GM18870 (cell line): ENCODE measurements at regions not wholly inside any gene's neighbourhood (a gene's known extent, or its start where the extent isn't known, plus 50 kb on each side); places are given as distances from the start of the nearest gene placed in this dataset.
A peak's percentile ranks its signal among the peaks of the same experiment; 100 is the strongest.

Experiments used
- ATAC-seq: cut with Tn5 transposase; IDR thresholded peaks from one replicate; pipeline ENCODE4 v1.9.1; 2021; ENCODE audit warnings: moderate library complexity; ENCODE audit not compliant: unreplicated experiment

DNA sequence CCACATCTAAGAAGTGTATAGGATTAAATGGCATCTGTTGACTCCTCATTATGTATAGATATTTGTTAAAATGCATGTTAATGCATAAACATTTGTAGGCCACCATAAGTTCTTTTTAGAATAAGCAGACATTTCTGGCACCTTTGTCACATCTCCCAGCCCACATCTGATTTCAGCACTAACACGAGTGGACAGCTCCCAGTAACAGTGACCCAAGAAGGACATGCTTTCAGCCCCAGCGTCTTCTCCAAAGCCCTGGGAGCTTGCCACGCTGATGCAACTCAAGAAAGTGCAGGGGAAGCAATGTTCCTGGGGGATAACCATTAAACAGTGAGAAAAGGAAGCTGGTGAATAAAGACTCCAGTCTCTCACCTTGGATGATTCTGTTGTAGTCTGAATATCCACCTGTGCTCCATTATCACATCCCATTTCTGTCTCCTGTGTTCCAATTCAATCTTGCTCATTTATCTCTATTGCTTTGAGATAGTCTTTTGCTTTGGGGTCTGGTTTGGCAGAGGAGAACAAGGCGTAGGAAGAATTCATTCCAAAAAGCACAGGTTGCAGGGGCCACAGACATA lies 182.6 kb upstream of the THSD7B start:
- ATAC-seq = no peak

DNA sequence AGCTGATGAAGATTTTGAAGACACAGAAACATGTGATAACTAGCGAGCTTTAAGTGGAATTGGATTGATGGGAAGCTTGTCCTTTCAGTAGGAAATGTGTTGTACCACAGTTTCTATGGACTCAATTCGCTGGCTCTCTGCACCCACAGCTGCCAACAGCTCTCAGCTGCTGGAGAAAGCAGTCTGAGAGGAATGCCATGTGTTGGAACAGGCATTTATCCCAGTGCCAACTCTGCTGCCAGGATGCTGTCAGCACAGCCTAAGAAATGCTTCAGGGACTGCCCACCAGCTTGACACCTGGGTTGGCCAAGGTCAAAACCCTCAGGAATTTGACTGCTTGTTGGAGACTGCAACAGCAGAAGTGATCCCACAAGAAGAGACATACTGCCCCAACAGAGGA lies 193.0 kb upstream of the THSD7B start:
- ATAC-seq = no peak

DNA sequence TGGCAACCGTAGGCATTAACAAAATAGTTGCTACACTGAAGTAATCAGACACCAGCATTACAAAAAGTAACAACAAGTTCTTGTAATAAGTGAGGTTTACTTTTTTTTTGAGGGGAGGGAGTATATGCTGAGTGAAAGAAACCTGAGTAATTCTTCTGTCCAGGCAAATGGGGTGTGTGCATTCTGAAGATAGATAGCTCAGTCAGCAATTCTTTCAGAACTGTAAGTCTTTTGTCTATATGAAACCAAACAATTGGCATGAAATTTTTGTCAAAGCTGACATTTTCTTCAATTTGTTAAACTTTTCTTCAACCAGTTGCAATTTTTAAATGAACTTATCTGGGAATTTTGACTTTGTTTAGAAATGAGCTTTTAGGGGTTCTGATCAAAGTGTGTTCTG lies 208.1 kb upstream of the THSD7B start:
- no peak for ATAC-seq

DNA sequence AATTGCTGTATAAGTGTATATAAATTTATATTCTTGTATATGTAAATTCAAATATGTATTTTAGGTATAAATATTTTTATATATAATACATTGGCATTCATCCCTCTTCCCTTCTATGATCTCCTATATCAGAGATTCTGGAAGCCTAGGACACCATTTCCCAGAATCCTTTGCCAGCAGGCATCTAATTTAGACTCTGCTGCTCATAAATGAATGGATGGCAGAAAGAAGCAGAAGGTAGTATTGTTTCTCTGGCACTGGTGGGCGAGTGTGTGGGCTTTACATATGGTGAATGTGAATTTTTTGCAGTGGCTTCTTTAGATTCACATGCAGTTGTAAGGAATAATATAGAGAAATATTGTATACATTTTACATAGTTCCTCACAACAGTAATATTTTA lies 215.2 kb upstream of the THSD7B start:
- ATAC-seq = no peak

DNA sequence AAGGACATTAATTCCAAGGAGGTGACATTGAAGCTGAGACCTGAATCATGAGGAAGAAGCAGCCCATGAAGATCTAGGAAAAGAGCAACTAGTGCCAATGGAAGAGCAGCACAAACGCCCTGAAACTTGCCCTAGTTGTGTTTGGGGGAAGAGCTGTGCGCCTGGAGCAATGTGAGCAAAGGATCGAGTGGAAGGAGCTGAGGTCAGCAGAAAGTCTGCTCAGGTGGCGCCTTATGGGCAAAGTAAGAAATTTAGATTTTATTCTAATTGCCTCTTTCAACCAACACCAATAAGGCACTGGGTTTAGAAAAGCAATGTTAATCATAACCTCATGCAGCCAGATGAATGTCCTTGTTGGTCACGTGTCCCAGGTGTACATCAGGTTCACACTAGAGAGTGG lies 226.0 kb upstream of the THSD7B start:
- ATAC-seq = no peak

DNA sequence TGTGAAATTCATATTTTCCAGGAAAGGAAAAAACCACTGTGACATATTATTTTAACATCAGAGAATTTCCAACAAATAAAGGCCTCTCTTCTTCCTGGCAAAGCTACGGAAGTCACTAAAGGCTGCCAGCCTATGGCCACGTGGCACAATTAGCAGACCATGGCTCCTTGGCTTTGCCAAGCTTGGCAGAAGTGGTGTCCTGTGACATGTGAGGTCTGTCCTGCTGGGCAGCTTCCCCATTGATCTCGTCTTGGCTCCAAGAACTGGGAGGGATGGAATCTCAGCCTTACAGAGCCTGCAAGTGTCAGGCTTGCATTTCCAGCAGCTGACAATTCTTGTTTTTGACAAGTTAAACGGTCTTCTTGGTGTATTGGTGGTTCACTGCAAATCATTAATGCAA lies 226.9 kb upstream of the THSD7B start:
- ATAC-seq = no peak

DNA sequence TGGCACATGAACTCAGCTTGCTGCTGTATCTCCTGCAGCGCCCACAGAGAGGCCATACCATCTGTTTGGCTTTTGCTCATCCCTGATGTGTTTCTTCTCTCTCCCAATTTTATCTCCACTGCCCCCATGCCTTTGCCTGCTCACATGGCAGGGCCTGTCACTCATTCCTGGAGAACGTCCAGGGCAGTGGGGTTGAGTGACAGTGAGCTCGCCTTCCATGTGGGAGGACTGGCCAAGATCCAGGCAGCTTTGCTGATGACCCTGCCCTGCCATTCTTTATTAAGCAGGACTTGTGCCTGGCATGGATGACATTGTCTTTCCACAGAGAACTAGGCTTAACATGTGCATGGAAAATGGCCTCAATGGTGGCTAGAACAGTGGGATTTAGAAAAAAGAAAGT lies 230.5 kb upstream of the THSD7B start:
- no peak for ATAC-seq

DNA sequence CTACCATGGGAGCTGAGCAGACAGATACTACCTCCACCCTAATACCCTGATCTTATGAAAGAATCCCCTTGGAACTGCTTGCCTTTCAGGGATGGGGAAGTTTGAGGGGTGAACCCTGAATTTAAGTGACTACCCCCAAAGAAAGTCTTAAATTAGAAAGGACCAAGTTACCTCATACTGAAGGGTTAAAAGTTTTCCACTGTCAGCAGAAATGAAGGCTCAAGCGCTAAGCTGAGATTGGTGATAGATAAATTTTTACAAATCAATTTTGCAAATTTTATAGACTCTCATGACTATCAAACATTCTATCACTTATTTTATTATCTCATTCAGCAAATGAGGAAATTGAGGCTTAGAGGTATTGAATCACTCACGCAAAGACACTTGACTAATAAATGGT lies 233.2 kb upstream of the THSD7B start:
- ATAC-seq = no peak

DNA sequence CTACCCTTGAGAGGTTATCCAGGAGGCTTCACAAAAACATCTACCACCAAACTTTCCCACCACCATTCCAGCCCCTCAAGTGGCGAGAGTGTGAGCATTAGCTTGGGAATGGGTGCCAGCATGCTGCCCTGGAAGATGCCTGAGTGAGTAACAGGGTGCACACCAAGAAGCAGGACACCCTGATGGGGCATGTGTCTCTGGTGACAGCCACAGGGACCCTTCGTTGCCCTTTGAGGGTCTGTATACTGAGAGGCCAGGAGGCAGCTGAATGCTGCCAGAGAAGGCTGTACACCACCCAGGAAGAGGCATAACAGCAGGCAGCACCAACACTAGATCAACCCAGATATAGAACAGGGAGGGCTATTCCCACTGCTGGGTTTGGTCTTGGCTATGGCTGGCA lies 233.6 kb upstream of the THSD7B start:
- ATAC-seq = no peak

DNA sequence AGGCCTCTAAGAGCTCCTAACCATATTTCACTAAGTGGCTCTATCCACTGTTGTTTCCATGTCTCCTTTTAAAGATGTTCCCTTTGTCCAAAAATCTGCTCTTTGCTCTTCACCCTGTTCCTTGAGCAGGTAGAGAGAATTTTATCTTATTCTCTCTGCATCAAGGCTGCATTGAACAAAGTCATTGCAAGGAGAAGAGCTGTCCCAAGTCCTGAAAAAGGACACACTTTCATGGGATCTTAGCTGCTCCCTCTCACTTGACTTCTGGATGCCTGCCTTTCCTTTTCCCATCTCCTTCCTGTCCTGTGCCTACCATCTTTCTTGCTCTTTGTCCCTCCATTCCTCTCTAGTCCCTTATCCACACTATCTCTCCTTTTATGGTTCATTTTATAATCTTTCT lies 235.2 kb upstream of the THSD7B start:
- no peak for ATAC-seq

DNA sequence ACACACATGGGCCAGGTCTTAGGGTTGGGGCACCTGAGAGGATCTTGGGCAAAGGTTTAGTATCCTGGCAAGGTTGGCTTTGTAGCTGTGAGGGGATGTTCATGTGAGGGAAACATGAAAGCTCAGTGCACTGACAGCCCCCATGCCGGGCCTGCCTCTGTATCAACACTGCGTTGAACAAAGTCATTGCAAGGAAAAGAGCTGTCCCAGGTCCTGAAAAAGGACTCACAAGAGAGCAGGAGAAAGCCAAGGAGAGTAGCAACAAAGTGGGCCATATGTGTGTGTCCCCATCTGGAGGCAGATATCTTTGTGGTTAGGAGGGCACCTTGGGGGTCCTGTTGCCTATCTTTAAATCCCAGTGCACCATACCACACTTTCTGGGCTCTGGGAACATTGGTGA lies 237.8 kb upstream of the THSD7B start:
- ATAC-seq = no peak

DNA sequence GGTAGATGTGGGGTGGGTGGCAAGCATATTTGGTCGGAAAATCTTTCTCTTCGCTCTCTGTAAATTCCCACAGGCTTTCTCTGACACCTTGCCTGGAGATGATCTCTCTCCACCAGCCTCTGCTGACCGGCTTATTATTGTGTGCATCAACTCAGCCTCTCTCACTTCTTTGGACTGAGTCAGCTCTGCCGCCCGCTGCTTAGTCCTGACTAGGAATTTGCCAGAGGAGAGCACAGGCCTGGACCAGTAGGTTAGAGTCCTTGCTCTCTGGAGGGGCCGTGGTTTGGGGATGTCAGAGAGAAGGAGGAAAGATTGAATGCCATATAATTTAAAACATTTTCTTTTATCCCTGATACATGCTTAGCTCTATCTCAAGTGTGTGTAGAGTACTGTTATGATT lies 242.6 kb upstream of the THSD7B start:
- ATAC-seq = no peak

DNA sequence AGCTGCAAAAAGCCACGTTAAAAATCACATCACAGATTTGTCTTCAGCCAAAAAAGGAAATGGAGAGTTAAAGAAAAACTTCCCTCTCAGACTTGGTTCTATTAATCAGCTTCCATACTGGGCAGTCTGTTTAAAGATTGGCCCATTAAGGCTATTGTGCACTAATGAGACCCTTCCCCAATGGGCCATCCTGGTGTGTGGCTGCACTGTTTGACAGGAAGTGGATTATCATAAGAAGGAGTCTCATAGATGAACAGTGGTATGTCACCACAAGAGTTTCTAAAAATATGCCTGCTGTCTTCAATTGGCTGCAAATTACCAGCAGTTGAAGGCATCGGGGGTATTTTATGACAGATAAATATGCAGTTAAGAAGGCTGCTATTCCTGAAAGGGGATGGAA lies 247.6 kb upstream of the THSD7B start:
- no peak for ATAC-seq

DNA sequence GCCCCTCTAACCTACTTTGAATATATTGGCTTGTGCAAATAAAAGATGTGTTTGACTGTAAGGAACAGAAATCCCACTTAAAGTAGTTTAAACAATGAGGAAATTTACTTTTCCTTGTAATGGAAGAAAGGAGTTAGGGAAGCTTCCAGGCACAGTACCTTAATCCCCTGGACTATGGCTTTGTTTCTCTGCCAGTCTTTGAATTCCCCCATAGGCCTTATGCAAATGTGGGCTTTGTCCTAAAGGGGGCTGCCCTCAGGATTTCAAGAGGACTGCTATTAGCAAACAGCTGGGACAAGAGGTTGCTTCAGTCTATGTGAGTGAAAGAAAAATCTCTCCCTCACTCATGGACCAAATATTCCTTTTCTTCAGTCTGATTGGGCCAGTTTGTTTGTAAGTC lies 255.1 kb upstream of the THSD7B start:
- no peak for ATAC-seq

DNA sequence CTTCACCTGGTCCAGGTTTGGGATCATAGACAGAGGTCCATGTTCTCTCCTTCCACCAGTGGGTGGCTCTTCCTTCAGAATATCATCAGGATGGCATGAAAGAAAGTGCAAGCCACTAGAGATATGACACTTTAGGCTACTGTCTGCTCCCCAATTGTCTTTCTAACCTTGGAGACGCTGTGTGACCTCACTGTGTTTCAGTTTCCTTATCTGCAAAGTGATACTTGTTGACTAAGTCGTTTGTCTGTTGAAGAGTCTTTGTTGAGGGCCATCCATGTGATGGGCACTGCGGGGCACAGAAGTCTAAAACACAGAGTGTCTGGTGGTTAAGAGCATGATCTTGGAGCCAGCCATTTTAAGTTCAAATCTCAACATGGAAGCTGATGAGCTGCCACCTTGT lies 259.9 kb upstream of the THSD7B start:
- peak; percentile 59 for ATAC-seq

DNA sequence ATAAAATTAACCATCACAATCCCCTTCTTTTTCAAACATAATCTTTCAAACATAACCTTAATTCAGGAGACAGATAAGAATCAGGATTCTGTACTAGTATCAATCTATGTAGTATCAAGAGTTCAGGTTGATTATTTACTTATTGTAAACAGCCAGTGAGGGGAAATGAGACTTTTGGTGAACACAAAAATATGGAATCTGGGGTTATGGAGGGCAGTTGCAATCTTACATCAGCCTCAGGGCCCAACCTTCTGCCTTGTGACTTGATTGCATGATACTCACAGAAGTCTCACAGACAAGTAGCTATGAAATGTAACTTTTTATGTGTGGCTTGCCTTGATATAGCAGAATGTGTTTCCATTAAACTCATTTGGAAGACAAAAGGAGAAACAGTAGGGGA lies 262.7 kb upstream of the THSD7B start:
- no peak for ATAC-seq

DNA sequence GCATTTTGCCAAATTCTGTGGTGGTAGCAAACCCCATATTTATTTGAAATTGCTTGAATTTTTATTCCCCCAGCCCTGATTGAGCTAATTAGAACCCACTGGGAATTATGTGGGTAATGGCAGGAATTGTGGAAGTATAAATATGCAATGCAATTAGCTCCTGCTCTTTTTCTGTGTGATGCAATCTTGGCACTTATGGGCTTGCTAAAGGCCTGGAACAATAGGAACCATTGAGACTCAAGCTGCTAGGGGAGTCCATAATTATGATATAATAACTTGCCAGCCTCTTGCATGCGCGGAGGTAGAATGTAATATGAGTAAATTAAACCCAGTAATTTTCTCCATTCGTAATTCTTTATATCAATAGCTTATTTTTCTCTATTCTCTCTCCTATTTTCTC lies 267.6 kb upstream of the THSD7B start:
- no peak for ATAC-seq

DNA sequence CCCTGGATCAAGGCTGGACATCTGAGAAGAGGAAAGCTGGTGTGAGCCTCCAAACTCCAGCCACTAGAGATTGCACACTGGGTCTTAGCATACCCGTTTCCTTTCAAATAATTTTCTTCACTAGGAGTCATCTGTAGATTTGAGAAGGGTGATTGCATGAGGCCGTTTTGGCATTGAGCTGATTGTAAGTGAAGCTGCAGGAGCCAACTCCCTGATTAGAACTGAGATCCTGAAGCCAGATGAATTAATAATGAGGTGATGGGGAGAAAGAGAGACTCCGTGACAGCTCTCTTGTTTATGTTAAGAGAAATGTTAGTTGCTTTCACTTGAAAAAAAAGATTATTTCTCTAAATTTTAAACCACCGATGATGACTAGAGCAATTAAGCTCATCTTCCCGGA lies 268.4 kb upstream of the THSD7B start:
- ATAC-seq = no peak

DNA sequence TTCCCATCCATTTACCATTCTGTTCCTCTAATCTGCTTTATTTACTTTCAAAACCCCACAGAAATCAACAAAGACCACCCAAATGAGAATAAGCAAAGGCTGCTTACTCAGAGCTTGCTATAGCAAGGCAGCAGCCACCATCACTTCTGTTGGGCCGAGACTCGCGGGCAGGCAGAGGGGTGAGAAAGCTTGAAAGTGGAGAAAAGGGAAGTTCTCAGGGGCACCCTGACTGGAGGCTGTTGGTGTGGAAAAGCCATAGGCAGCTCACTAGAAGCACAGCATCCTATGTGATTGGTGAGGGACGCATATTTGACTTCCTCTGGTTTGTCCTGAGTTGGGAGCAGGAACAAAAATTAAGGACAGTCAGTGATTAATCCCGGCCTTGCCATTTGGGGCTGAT lies 269.7 kb upstream of the THSD7B start:
- peak; percentile 72 for ATAC-seq

DNA sequence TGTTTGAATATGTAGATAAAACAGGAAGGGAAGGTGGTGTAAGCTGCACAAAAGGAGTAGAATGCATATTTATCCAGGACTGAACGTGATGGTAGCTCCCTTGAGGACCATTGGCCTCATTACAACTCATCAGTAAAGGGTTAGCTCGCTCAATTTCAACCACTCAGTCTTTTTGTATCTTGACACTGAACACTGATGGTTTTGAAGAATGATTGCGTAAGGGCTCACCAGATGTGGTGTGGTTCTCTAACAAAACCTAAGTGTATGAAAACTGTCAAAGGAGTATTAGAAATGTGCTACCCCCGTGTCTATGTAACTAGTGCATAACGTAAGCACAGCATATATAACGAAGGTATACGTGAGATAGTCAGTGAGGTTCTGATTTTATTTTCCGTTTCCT lies 272.4 kb upstream of the THSD7B start:
- no peak for ATAC-seq

DNA sequence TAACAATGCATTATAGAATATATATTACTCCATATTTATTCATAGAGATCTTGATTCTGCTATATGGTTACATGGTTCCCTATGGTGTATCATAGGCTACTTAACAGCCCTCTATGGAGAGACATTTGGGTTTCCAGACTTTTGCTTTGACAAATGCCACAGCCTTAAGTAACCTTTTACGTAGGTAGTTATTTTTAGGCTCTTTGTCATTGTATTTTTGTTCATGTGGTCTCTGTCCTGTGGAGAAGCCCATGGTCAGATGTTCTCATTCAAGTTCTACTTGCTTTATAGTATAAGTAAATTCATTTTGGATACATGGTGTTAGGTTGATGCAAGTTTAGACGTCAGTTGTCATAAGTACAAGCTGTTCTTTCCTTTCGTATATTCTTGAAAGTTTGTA lies 275.2 kb upstream of the THSD7B start:
- no peak for ATAC-seq

DNA sequence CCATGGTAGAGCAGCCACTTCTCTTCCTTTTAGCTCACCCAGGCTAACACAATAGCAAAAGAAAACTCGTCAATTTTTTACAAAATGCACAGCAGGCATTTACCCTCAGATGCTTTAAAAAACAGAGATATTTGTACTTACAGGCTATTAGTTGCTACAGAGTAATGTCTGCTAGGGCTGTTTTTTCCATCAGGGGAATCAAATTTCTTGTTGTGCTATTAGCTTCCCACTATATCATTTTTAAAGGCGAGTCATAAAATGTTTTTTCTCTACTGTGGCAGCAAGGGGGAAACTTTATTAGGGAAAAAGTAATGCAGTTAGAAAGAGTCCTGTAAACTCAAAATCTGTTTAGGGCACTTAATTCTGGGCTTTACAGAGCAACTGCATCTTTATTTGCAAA lies 277.9 kb upstream of the THSD7B start:
- no peak for ATAC-seq

DNA sequence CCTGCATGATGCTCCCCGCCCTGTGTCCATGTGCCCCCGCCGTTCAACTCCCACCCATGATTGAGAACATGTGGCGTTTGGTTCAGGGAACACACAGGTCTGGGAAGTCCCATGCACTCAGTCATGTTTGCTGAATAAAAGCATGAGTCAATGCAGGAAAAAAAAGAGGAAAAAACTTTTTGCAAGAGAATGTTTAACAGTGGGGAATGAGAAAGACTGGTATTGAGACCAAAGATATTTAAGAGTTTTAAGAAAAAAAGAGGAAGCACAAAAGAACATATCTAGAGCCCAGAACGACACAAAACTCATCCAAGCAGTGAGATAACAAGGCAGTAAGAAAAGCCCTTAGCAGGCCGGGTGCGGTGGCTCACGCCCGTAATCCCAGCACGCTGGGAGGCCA lies 279.2 kb upstream of the THSD7B start:
- ATAC-seq = peak; percentile 77

DNA sequence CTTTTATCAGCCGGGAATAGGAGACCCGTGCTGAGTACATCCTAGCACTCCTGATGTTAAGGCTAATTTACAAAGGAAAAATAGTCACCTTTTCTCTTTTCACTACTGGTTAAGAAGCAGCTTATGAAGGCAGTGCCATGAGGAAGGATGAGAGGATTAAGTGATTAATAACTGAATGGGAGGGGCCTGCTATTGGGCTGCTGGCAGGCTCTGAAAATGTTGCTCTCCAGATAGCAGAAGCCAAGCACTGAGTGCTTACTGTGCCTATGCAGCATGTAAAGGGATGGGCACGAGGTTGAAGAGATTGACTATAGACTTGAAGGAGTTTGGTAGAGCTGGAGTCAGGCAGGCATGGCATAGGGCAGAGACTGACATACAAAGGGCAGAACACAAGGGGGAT lies 282.4 kb upstream of the THSD7B start:
- no peak for ATAC-seq
